ENCODE measurements at regions not wholly inside any gene's neighbourhood (a gene's known extent, or its start where the extent isn't known, plus 50 kb on each side); places are given as distances from the start of the nearest gene placed in this dataset.

DNA sequence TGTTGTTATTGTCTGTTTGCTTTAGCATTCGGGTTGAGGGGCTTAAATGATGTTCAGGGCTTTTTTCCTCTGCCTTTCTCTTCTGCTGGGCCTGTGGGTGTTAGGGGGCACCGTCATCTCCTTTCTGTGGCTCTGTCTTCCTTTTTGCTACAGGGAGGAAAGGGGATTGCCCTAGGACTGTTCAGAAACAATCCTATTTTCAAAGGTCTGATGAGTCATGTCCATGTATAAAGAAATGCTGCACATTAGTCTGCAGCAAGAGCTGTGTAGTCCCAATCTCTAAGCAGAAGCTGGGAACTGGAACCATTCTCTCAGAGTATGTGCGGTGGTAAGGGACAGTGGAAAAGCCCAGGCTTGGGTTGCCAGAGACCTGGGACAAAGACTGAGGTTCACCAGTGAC lies 462.3 kb downstream of the OMA1 start:
- intact Hi-C loops (cut with DNase I) = no loop called here
- TF ChIP-seq, protein P1, sequence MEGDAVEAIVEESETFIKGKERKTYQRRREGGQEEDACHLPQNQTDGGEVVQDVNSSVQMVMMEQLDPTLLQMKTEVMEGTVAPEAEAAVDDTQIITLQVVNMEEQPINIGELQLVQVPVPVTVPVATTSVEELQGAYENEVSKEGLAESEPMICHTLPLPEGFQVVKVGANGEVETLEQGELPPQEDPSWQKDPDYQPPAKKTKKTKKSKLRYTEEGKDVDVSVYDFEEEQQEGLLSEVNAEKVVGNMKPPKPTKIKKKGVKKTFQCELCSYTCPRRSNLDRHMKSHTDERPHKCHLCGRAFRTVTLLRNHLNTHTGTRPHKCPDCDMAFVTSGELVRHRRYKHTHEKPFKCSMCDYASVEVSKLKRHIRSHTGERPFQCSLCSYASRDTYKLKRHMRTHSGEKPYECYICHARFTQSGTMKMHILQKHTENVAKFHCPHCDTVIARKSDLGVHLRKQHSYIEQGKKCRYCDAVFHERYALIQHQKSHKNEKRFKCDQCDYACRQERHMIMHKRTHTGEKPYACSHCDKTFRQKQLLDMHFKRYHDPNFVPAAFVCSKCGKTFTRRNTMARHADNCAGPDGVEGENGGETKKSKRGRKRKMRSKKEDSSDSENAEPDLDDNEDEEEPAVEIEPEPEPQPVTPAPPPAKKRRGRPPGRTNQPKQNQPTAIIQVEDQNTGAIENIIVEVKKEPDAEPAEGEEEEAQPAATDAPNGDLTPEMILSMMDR (IDR thresholded peaks at IDR 0.05) = no peak
- TF ChIP-seq POLR2A (IDR thresholded peaks at IDR 0.05) = no peak
- no peak overlapping the region for H3K27ac ChIP-seq
- no peak for DNase-seq
- no peak overlapping the region for H3K4me3 ChIP-seq
- 67 to 82% (median 69%) methylated on average over 3 of the region's 3 CpGs for WGBS, 4 donors
- no peak for ATAC-seq
- H3K36me3 ChIP-seq = no peaks in the 10 kb centered on the region
- peaks cover 0 to 8% (median 0%) of the 10 kb centered on the region in 9 donors for H3K27me3 ChIP-seq
- H3K9me3 ChIP-seq = no peaks in the 10 kb centered on the region
- H3K4me1 ChIP-seq = no peaks in the 10 kb centered on the region

DNA sequence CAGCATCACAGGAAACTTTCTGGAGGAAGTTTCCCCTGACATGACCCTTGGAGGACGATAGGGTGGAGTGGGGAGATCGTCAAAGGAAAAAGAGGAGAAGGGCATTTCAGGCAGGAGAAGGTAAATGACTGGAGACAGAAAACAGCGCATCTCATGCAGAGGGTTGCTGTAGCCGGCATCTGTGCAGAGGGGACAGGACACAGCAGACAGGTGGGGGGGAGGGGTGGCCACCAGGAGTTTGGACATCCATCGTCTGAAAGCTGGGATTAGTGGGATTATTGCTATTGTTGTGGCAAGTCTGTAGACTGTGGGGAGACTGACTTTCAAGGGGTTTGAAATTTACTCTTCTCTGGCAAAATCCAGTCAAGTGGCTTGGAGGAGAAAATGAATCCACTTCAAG lies 463.9 kb downstream of the OMA1 start:
- Histone ChIP-seq H3K4me1 (no peaks in the 10 kb centered on the region), H3K4me3 (no peak overlapping the region), H3K36me3 (no peaks in the 10 kb centered on the region), H3K27me3 (peaks cover 0 to 8% (median 0%) of the 10 kb centered on the region in 9 donors), H3K9me3 (no peaks in the 10 kb centered on the region), H3K27ac (no peak overlapping the region)
- no peak for TF ChIP-seq POLR2A (IDR thresholded peaks at IDR 0.05)
- TF ChIP-seq, protein P1 (IDR thresholded peaks at IDR 0.05) = no peak
- no peak for ATAC-seq
- intact Hi-C loops (cut with DNase I) = no loop called here
- 69 to 81% (median 72%) methylated on average over 5 of the region's 5 CpGs for WGBS, 4 donors
- DNase-seq = no peak

DNA sequence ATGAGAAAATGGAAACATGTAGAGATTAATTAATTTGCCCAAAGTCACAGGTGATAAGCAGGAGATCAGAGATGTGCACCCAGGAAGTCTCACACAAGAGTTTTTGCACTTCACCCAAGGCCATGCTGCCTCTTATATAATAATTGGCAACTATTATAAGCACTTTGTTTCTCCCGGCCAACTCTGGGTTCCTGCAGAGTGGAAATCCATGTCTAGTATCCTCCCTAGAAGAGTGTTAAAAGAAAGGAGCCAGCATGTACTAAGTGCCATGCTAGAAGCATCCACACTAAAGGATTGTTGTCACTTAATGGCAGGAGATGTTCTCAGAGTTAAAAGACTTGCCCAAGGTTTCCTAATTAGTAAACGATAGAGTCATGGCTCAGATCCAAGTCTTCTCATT lies 470.3 kb downstream of the OMA1 start:
- DNase-seq (no peak), ATAC-seq (peak in 2 of 4 donors; percentile 44 to 56)
- intact Hi-C loops (cut with DNase I) = loop anchor here in 3 of 10 donors (2.0 to 10.0 kb wide), 3 partner anchors 21 to 79 kb away; no protein-coding TSS in a partner anchor
- H3K27me3 ChIP-seq = no peaks in the 10 kb centered on the region
- no peak overlapping the region for H3K4me3 ChIP-seq
- no peaks in the 10 kb centered on the region for H3K9me3 ChIP-seq
- H3K27ac ChIP-seq = no peak overlapping the region
- peaks cover 0 to 15% (median 3%) of the 10 kb centered on the region in 12 donors for H3K4me1 ChIP-seq
- TF ChIP-seq POLR2A (IDR thresholded peaks at IDR 0.05) = no peak
- TF ChIP-seq, protein P1 (IDR thresholded peaks at IDR 0.05) = no peak
- 19 to 35% (median 30%) methylated on average over 2 of the region's 2 CpGs for WGBS, 4 donors
- no peaks in the 10 kb centered on the region for H3K36me3 ChIP-seq

DNA sequence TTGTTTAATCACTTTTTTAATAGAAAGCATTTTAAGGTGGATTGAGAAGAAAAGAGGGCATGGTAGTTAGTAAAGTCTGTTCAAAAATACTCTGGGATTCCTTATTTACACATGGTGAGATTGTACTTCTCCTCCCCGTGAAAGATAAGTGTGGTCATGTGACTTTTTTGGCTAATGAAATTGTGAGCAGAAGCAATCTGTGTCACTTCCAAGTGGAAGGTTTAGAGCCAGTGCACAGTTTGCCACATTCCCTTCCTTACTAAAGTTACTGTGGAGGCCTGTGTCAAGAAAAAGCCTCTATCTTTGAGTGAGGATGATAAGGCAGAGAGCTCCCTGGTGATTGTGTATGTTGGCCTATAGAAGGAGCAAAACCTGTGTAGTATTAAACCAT lies 471.3 kb downstream of the OMA1 start:
- Histone ChIP-seq H3K27ac (no peak overlapping the region), H3K4me3 (no peak overlapping the region), H3K27me3 (no peaks in the 10 kb centered on the region), H3K9me3 (no peaks in the 10 kb centered on the region), H3K4me1 (peaks cover 0 to 15% (median 3%) of the 10 kb centered on the region in 12 donors), H3K36me3 (no peaks in the 10 kb centered on the region)
- peak in 2 of 4 donors; percentile 30 to 31 for ATAC-seq
- TF ChIP-seq POLR2A (IDR thresholded peaks at IDR 0.05) = no peak
- TF ChIP-seq, protein P1 (IDR thresholded peaks at IDR 0.05) = no peak
- intact Hi-C loops (cut with DNase I) = loop anchor here in 2 of 10 donors (10.0 kb wide), 2 partner anchors 70 to 80 kb away; no protein-coding TSS in a partner anchor
- DNase-seq = no peak
- WGBS, 4 donors = 0 to 9% (median 3%) methylated on average over 1 of the region's 1 CpG
